Memory B cell (primary cell): ENCODE measurements at regions not wholly inside any gene's neighbourhood (a gene's known extent, or its start where the extent isn't known, plus 50 kb on each side); places are given as distances from the start of the nearest gene placed in this dataset.

ENCODE experiments used
- ATAC-seq: fragments of 150-1000 bp; cut with Tn5 transposase; 2 replicates; pipeline ENCODE4 v1.10.0; 2021; ENCODE audit warnings: low read depth, mild to moderate bottlenecking, moderate library complexity
- DNase-seq, 2 donors: peaks; one replicate each; pipeline ENCODE4 v3.0.0; 2022; ENCODE audit warnings: low spot score in 2 of 2
- H3K27ac Mint-ChIP-seq: one replicate; pipeline ENCODE4 v1.8.0; 2022; ENCODE audit warnings: mild to moderate bottlenecking, moderate library complexity, mixed read lengths
- H3K27me3 Mint-ChIP-seq: one replicate; pipeline ENCODE4 v1.8.0; 2022; ENCODE audit warnings: mixed read lengths
- H3K36me3 Mint-ChIP-seq: one replicate; pipeline ENCODE4 v1.8.0; 2022; ENCODE audit warnings: mild to moderate bottlenecking, mixed read lengths
- H3K4me1 Mint-ChIP-seq: one replicate; pipeline ENCODE4 v1.8.0; 2022; ENCODE audit warnings: mixed read lengths
- H3K4me3 Mint-ChIP-seq: one replicate; pipeline ENCODE4 v1.8.0; 2022; ENCODE audit warnings: mild to moderate bottlenecking, moderate library complexity, mixed read lengths
- H3K9me3 Mint-ChIP-seq: one replicate; pipeline ENCODE4 v1.8.0; 2022; ENCODE audit warnings: mixed read lengths

- Mint-ChIP-seq H3K27ac (no peak overlapping the region), H3K4me3 (no peak overlapping the region), H3K4me1 (peaks cover 3% of the 10 kb centered on the region), H3K27me3 (no peaks in the 10 kb centered on the region), H3K9me3 (peaks cover 9% of the 10 kb centered on the region), H3K36me3 (peaks cover 24% of the 10 kb centered on the region)
- no peak for DNase-seq
- no peak for ATAC-seq
Measured at GRCh38 chr3:104472221-104472620, 894.5 kb upstream of the ALCAM start.

DNA sequence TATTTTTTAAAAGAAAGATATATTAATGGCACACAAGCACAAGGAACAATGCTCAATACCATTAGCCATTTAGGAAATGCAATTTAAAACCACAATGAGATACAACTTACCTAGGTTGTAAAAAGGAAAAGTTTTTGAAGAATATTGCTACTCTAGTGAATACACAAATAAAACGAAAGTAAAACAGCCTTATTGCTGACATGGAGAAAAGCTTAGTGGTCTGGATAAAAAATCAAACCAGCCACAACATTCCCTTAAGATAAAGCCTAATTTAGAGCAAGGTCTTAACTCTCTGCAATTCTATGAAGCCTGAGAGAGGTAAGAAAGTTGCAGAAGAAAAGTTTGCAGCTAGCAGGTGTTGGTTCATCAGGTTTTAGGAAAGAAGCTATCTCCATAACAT lies 892.7 kb upstream of the ALCAM start:
- H3K4me1 Mint-ChIP-seq = peaks cover 4% of the 10 kb centered on the region
- H3K36me3 Mint-ChIP-seq = peaks cover 18% of the 10 kb centered on the region
- H3K9me3 Mint-ChIP-seq = peaks cover 4% of the 10 kb centered on the region
- H3K27me3 Mint-ChIP-seq = no peaks in the 10 kb centered on the region
- DNase-seq (no peak), ATAC-seq (no peak)
- H3K4me3 Mint-ChIP-seq = no peak overlapping the region
- H3K27ac Mint-ChIP-seq = no peak overlapping the region

- H3K4me3 Mint-ChIP-seq = no peak overlapping the region
- peaks cover 2% of the 10 kb centered on the region for H3K9me3 Mint-ChIP-seq
- H3K36me3 Mint-ChIP-seq = peaks cover 8% of the 10 kb centered on the region
- DNase-seq (no peak), ATAC-seq (no peak)
- peaks cover 3% of the 10 kb centered on the region for H3K4me1 Mint-ChIP-seq
- no peaks in the 10 kb centered on the region for H3K27me3 Mint-ChIP-seq
- H3K27ac Mint-ChIP-seq = no peak overlapping the region
Measured at GRCh38 chr3:104503022-104503421, 863.7 kb upstream of the ALCAM start.

- Mint-ChIP-seq H3K36me3 (peaks cover 13% of the 10 kb centered on the region), H3K4me3 (no peak overlapping the region), H3K27me3 (no peaks in the 10 kb centered on the region), H3K4me1 (peaks cover 13% of the 10 kb centered on the region), H3K9me3 (no peaks in the 10 kb centered on the region), H3K27ac (peak overlapping the region; percentile 50)
- DNase-seq = no peak
- ATAC-seq = no peak
Measured at GRCh38 chr3:104510131-104510849, 856.4 kb upstream of the ALCAM start.

DNA sequence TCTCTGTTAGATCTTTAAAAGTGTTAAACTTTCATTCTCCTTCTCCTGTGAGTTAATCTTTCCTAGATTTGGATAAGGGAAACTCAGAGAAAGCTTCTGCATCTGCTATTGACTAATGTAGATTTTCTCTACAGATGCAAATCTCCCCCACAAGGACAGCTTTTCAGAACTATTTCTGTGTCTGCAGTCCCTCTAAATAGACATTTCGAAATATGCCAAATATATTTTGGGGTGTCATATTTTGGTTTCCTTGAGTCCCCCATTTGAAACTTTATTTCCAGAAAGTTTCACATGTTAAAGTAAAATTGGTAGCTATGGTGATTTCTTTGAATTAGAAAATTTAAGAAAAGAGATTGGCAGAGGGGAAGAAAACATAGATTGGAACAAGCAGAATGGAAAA lies 852.3 kb upstream of the ALCAM start:
- no peak overlapping the region for H3K4me3 Mint-ChIP-seq
- peaks cover 18% of the 10 kb centered on the region for H3K4me1 Mint-ChIP-seq
- no peaks in the 10 kb centered on the region for H3K9me3 Mint-ChIP-seq
- no peak overlapping the region for H3K27ac Mint-ChIP-seq
- DNase-seq (no peak), ATAC-seq (no peak)
- peaks cover 17% of the 10 kb centered on the region for H3K36me3 Mint-ChIP-seq
- H3K27me3 Mint-ChIP-seq = no peaks in the 10 kb centered on the region

DNA sequence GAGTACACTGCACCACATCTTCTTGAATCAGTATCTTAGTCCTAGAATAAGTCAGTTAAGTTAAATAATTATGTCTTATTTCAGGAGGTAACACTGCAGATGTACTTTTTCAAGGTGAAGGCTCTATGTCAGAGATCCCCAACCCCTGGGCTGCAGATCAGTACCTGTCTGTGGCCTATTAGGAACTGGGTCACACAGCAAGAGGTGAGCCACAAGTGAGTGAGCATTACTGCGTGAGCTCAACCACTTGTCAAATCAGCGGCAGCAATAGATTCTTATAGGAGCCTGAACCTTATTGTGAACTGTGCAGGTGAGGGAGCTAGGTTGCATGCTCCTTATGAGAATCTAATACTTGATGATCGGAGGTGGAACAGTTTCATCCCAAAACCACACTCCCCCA lies 851.9 kb upstream of the ALCAM start:
- Mint-ChIP-seq H3K4me1 (peaks cover 20% of the 10 kb centered on the region), H3K36me3 (peaks cover 17% of the 10 kb centered on the region), H3K4me3 (no peak overlapping the region), H3K27me3 (no peaks in the 10 kb centered on the region), H3K27ac (no peak overlapping the region), H3K9me3 (no peaks in the 10 kb centered on the region)
- no peak for DNase-seq
- ATAC-seq = no peak

DNA sequence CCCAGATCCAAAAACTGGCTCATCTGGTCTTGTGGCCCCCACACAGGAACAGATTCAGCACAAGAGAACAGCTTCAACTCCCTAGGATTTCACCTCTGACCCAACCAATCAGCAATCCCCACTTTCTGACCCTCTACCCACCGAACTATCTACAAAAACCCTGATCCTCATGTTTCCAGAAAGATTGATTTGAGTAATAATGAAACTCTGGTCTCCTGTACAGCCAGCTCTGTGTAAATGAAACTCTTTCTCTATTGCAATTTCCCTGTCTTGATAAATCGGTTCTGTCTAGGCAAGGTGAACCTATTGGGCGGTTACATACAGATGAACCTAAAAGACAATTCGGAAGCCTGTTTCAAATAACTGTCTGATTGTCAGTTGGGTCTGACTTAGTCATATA lies 847.6 kb upstream of the ALCAM start:
- H3K9me3 Mint-ChIP-seq = peaks cover 3% of the 10 kb centered on the region
- peaks cover 16% of the 10 kb centered on the region for H3K36me3 Mint-ChIP-seq
- peak overlapping the region; percentile 94 for H3K27ac Mint-ChIP-seq
- ATAC-seq (peak; percentile 33), DNase-seq (no peak)
- H3K4me3 Mint-ChIP-seq = peak overlapping the region; percentile 82
- no peaks in the 10 kb centered on the region for H3K27me3 Mint-ChIP-seq
- peaks cover 39% of the 10 kb centered on the region for H3K4me1 Mint-ChIP-seq

DNA sequence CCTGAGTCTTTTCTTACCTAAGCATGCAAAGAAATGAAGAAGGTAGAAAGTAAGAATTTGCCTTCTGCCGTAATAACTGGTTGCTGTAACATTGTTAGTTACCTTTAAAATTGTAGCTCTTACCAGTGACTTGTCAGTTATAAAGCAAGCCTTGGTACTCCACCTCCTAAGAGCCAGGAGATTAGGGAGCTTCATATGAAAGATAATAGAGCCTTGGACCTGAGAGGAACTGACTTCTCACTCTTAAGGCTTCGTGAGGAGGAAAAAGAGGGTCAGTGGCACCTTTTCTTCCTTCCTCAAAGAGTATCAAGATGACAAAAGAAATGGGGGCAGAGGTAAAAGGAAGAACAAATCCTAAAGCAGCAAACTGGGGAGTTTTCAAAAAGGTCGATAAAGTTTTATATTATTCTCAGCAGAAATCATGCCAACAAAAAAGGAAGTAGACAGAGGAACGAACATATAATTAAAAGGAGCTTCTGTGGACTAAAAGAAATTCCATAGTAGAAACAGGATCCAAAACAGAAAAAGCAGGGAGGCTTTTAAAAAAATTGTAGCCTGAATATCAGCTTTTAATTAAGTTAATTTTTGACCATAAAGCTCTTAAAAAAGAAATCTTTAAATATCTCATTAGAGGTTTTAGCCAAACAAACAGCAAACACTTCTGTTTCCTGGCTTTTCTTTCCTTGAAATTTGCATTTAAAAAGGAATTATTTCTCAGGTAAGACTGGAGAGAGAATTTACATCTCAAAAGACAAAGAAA lies 847.1 kb upstream of the ALCAM start:
- peaks cover 39% of the 10 kb centered on the region for H3K4me1 Mint-ChIP-seq
- peaks cover 12% of the 10 kb centered on the region for H3K36me3 Mint-ChIP-seq
- no peak for DNase-seq
- ATAC-seq = no peak
- no peaks in the 10 kb centered on the region for H3K27me3 Mint-ChIP-seq
- H3K27ac Mint-ChIP-seq = peak overlapping the region; percentile 94
- H3K9me3 Mint-ChIP-seq = peaks cover 3% of the 10 kb centered on the region
- H3K4me3 Mint-ChIP-seq = peak overlapping the region; percentile 82

- H3K27ac Mint-ChIP-seq = peak overlapping the region; percentile 94
- H3K9me3 Mint-ChIP-seq = peaks cover 3% of the 10 kb centered on the region
- peak overlapping the region; percentile 83 for H3K4me3 Mint-ChIP-seq
- DNase-seq = peak in 1 of 2 donors; percentile 26
- ATAC-seq = peak; percentile 66
- H3K4me1 Mint-ChIP-seq = peaks cover 41% of the 10 kb centered on the region
- H3K36me3 Mint-ChIP-seq = peaks cover 10% of the 10 kb centered on the region
- no peaks in the 10 kb centered on the region for H3K27me3 Mint-ChIP-seq
Measured at GRCh38 chr3:104520228-104520655, 846.5 kb upstream of the ALCAM start.

DNA sequence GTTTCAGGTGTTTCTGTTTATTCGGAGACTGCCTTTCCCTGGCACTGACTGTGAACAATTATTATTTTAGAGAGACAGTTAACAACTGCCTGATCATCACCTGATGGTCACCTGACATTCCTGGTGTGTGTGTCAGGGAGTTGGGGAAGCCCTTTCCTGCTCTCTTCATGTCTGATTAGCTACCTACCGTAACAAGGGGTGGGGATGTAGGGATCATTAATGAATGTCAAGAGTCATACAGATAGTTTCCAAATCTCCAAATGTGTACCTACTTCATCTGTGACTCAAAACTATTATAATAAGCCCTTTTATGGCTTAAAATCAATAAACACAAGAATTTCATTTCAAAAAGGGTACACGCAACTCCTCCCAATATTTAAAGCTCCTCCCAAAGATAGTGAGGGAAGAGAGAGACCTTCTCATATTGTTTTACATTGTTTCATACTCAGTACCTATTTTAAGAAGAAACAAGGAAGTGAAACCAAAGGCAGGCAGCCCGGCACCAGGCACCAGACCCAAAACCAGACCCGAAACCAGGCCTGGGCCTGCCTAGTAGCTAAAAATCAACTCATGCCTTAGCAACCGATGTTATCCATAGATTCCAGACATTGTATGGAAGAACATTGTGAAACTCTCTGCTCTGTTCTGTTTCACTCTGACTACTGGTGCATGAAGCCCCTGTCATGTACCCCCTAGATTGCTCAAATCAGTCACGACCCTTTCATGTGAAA lies 844.9 kb upstream of the ALCAM start:
- no peaks in the 10 kb centered on the region for H3K27me3 Mint-ChIP-seq
- H3K27ac Mint-ChIP-seq = peak overlapping the region; percentile 94
- peaks cover 3% of the 10 kb centered on the region for H3K9me3 Mint-ChIP-seq
- DNase-seq (peak; percentile 44 to 66), ATAC-seq (peak; percentile 65)
- peaks cover 45% of the 10 kb centered on the region for H3K4me1 Mint-ChIP-seq
- H3K4me3 Mint-ChIP-seq = peak overlapping the region; percentile 81
- H3K36me3 Mint-ChIP-seq = peaks cover 6% of the 10 kb centered on the region

GRCh38 chr3:104523136-104523535 lies 843.6 kb upstream of the ALCAM start:
- Mint-ChIP-seq H3K36me3 (peaks cover 6% of the 10 kb centered on the region), H3K27ac (peak overlapping the region; percentile 94), H3K4me3 (peak overlapping the region; percentile 81), H3K27me3 (no peaks in the 10 kb centered on the region), H3K4me1 (peaks cover 53% of the 10 kb centered on the region), H3K9me3 (peaks cover 3% of the 10 kb centered on the region)
- no peak for ATAC-seq
- DNase-seq = no peak

GRCh38 chr3:104526901-104527401 lies 839.8 kb upstream of the ALCAM start:
- Mint-ChIP-seq H3K4me3 (peak overlapping the region; percentile 84), H3K4me1 (peaks cover 34% of the 10 kb centered on the region), H3K27me3 (no peaks in the 10 kb centered on the region), H3K9me3 (peaks cover 2% of the 10 kb centered on the region), H3K27ac (peak overlapping the region; percentile 91), H3K36me3 (peaks cover 2% of the 10 kb centered on the region)
- DNase-seq = peak in 1 of 2 donors; percentile 40
- ATAC-seq = peak; percentile 91

DNA sequence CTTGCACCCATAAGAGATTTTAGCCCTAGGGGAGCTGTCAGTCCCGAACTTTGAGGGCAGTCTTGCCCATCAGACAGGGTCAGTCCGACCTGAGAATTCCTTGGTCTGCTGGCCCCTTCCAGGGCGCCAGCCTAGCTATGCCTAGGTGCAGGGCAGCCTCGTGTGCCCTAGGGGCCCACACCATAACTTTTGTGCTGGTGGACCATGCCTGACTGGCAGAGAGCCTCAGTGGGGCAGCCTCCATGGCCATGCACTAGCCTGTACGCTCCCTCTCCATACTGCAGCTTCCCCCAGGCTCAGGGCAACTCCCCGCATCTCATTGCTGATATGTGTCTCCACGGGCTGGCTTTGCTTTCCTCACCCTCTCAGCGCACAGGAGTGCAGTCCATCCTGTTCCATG lies 835.8 kb upstream of the ALCAM start:
- Mint-ChIP-seq H3K4me3 (no peak overlapping the region), H3K27ac (no peak overlapping the region), H3K9me3 (peaks cover 7% of the 10 kb centered on the region), H3K4me1 (peaks cover 26% of the 10 kb centered on the region), H3K36me3 (peaks cover 6% of the 10 kb centered on the region), H3K27me3 (no peaks in the 10 kb centered on the region)
- DNase-seq (no peak), ATAC-seq (no peak)

DNA sequence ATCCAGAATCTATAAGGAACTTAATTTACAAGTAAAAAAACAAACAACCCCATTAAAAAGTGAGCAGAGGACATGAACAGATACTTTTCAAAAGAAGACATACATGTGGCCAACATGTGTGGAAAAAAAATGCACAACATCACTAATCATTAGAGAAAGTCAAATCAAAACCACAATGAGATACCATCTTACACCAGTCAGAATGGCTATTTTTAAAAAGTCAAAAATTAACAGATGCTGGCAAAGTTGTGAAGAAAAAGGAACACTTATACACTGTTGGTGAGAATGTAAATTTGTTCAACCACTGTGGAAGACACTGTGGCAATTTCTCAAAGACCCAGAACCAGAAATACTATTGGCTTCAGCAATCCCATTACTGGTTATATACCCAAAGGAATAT lies 830.0 kb upstream of the ALCAM start:
- Mint-ChIP-seq H3K27me3 (no peaks in the 10 kb centered on the region), H3K4me1 (peaks cover 19% of the 10 kb centered on the region), H3K36me3 (peaks cover 3% of the 10 kb centered on the region), H3K9me3 (peaks cover 9% of the 10 kb centered on the region), H3K4me3 (no peak overlapping the region), H3K27ac (no peak overlapping the region)
- ATAC-seq (no peak), DNase-seq (no peak)
